Liver (tissue), 8 donors: ENCODE measurements at regions not wholly inside any gene's neighbourhood (a gene's known extent, or its start where the extent isn't known, plus 50 kb on each side); places are given as distances from the start of the nearest gene placed in this dataset.

ENCODE experiments used
- DNase-seq: peaks from one replicate; pipeline ENCODE4 v3.0.0-alpha.2; 2017; ENCODE audit warnings: low spot score
- H3K27ac ChIP-seq, 2 donors: one replicate each; pipeline ENCODE4 v1.7.0; 2013; ENCODE audit warnings: inconsistent platforms in 2 of 2, low read length in 2 of 2, control low read depth in 1 of 2, low read depth in 1 of 2, mild to moderate bottlenecking in 1 of 2
- H3K27me3 ChIP-seq, 4 donors: one replicate each; pipeline versions ENCODE4 v1.6.1 to v1.7.0; 2013; ENCODE audit warnings: low read length in 3 of 4, inconsistent platforms in 1 of 4, mild to moderate bottlenecking in 1 of 4, moderate library complexity in 1 of 4; ENCODE audit not compliant: control insufficient read depth in 4 of 4, insufficient read depth in 4 of 4
- H3K36me3 ChIP-seq, 4 donors: one replicate each; pipeline versions ENCODE4 v1.6.1 to v1.7.0; 2013; ENCODE audit warnings: low read length in 3 of 4, mild to moderate bottlenecking in 3 of 4, low read depth in 1 of 4, moderate library complexity in 1 of 4; ENCODE audit not compliant: control insufficient read depth in 4 of 4, insufficient read depth in 3 of 4
- H3K4me1 ChIP-seq, 4 donors: one replicate each; pipeline versions ENCODE4 v1.6.1 to v1.7.0; 2013; ENCODE audit warnings: low read length in 3 of 4, mild to moderate bottlenecking in 3 of 4, moderate library complexity in 1 of 4; ENCODE audit not compliant: control insufficient read depth in 4 of 4, insufficient read depth in 4 of 4
- H3K4me3 ChIP-seq, 3 donors: one replicate each; pipeline versions ENCODE4 v1.6.1 to v1.7.0; 2013; ENCODE audit warnings: low read length in 3 of 3, control low read depth in 1 of 3, low read depth in 1 of 3, mild to moderate bottlenecking in 1 of 3
- H3K9ac ChIP-seq, 2 donors: one replicate each; pipeline ENCODE4 v1.7.0; 2013; ENCODE audit warnings: low read length in 2 of 2, mild to moderate bottlenecking in 2 of 2, moderate library complexity in 2 of 2, control low read depth in 1 of 2, low read depth in 1 of 2
- H3K9me3 ChIP-seq, 4 donors: one replicate each; pipeline versions ENCODE4 v1.6.1 to v1.7.0; 2013; ENCODE audit warnings: low read length in 3 of 4; ENCODE audit not compliant: control insufficient read depth in 4 of 4
- EGR1 ChIP-seq, 2 donors: IDR thresholded peaks; 2 replicates each; pipeline ENCODE4 v1.6.1; 2016 to 2018; ENCODE audit warnings: antibody characterized with exemption in 2 of 2, low read depth in 2 of 2
- FOXA1 ChIP-seq: IDR thresholded peaks from 2 replicates; pipeline ENCODE4 v1.6.1; 2016; ENCODE audit warnings: antibody characterized with exemption
- FOXA2 ChIP-seq: IDR thresholded peaks from 2 replicates; pipeline ENCODE4 v1.6.1; 2016; ENCODE audit warnings: antibody characterized with exemption
- GABPA ChIP-seq, 2 donors: IDR thresholded peaks in 1 of 2; conservative IDR thresholded peaks in 1 of 2; 2 replicates each; pipeline ENCODE4 v1.6.1; 2016; ENCODE audit warnings: antibody characterized with exemption in 2 of 2, mild to moderate bottlenecking in 1 of 2, moderate library complexity in 1 of 2
- HNF4A ChIP-seq, 2 donors: conservative IDR thresholded peaks; 2 replicates each; pipeline ENCODE4 v1.6.1; 2016; ENCODE audit warnings: antibody characterized with exemption in 2 of 2, mild to moderate bottlenecking in 2 of 2
- HNF4G ChIP-seq: IDR thresholded peaks from 2 replicates; pipeline ENCODE4 v1.6.1; 2016; ENCODE audit warnings: antibody characterized with exemption
- JUND ChIP-seq, 2 donors: IDR thresholded peaks; 2 replicates each; pipeline ENCODE4 v1.6.1; 2016; ENCODE audit warnings: antibody characterized with exemption in 2 of 2
- NR2F2 ChIP-seq: IDR thresholded peaks from 2 replicates; pipeline ENCODE4 v1.6.1; 2016; ENCODE audit warnings: antibody characterized with exemption
- RAD21 ChIP-seq, 2 donors: IDR thresholded peaks; 2 replicates each; pipeline ENCODE4 v1.6.1; 2016; ENCODE audit warnings: antibody characterized with exemption in 2 of 2, mild to moderate bottlenecking in 2 of 2
- RXRA ChIP-seq, 2 donors: IDR thresholded peaks; 2 replicates each; pipeline ENCODE4 v1.6.1; 2017 to 2018; ENCODE audit warnings: antibody characterized with exemption in 2 of 2, mild to moderate bottlenecking in 1 of 2
- SP1 ChIP-seq: IDR thresholded peaks from 2 replicates; pipeline ENCODE4 v1.6.1; 2018; ENCODE audit warnings: antibody characterized with exemption, mild to moderate bottlenecking
- TAF1 ChIP-seq: conservative IDR thresholded peaks from 2 replicates; pipeline ENCODE4 v1.6.1; 2016; ENCODE audit warnings: antibody characterized with exemption, mild to moderate bottlenecking
- YY1 ChIP-seq: IDR thresholded peaks from 2 replicates; pipeline ENCODE4 v1.6.1; 2016; ENCODE audit warnings: antibody characterized with exemption, mild to moderate bottlenecking
- WGBS: extraction: QIAGEN DNeasy Blood & Tissue Kit; methylation state at CpG from one replicate; pipeline ENCODE4 v1.1.7; 2013; 5-methylcytosine and 5-hydroxymethylcytosine counted together
- TF ChIP-seq, protein P1 (sequence below): IDR thresholded peaks from 2 replicates; pipeline ENCODE4 v1.6.1; 2016; ENCODE audit warnings: antibody characterized with exemption
- TF ChIP-seq, protein P2 (sequence below): IDR thresholded peaks from 2 replicates; pipeline ENCODE4 v1.6.1; 2016; ENCODE audit warnings: antibody characterized with exemption, mild to moderate bottlenecking
- TF ChIP-seq, protein P3 (sequence below): fragments of 150-350 bp; IDR thresholded peaks from 2 replicates; pipeline ENCODE4 v1.5.1; 2017; ENCODE audit warnings: improper control_type of control experiment, low read depth, low read length; ENCODE audit not compliant: missing input control
- TF ChIP-seq, protein P4 (sequence below): IDR thresholded peaks from 2 replicates; pipeline ENCODE4 v1.6.1; 2016; ENCODE audit warnings: antibody characterized with exemption
- TF ChIP-seq, protein P5 (sequence below): IDR thresholded peaks from 2 replicates; pipeline ENCODE4 v1.6.1; 2016; ENCODE audit warnings: antibody characterized with exemption
- donor health status: healthy.
- donor health status: healthy.
- donor health status: healthy.
- donor health status: healthy.
- donor health status: healthy.

DNA sequence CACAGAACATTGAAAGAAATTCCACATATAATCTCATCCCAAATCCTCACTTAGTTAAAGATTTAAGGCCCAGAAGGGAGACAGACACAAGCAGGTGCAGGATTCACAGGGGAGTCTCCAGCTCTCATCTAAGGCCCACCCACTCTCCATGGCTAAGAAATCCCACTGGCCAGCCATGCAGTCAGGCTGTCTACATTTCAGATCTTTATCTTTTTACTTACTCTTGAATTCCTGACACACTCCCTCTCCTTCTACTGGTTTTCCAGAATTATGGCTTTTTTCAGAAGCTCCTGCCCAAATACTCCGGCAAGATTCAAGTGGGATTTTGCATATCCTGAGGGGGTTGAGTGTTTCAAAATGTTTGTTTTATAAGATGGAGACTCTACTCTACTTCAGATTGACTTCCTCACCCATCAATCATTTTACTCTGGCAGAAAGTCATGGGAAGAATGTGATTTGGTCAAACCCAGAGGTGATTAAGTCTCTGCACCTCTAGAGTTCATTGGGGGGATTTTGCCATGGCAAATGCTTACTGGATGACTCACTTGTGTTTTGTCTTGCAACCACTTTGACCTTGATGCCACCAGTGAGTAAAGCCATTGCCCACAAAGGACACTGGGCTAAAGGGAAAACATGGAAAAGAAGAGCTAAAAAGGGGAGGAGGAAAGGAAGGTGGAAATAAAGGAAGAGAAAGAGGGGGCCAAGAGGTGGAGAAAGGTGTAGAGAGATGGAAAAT lies 688.8 kb upstream of the SALL1 start:
- Histone ChIP-seq H3K9ac (no peak overlapping the region), H3K27ac (no peak overlapping the region), H3K27me3 (no peaks in the 10 kb centered on the region), H3K36me3 (no peaks in the 10 kb centered on the region), H3K9me3 (peaks cover 0 to 2% (median 0%) of the 10 kb centered on the region in 4 donors), H3K4me3 (no peak overlapping the region), H3K4me1 (no peaks in the 10 kb centered on the region)
- no peak for DNase-seq
- TF ChIP-seq, protein P1, sequence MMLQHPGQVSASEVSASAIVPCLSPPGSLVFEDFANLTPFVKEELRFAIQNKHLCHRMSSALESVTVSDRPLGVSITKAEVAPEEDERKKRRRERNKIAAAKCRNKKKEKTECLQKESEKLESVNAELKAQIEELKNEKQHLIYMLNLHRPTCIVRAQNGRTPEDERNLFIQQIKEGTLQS: no peak
- TF ChIP-seq HNF4G: no peak
- no peak for TF ChIP-seq JUND (IDR thresholded peaks at IDR 0.05)
- TF ChIP-seq RAD21 (IDR thresholded peaks at IDR 0.05): no peak
- TF ChIP-seq EGR1 (IDR thresholded peaks at IDR 0.05; ENCODE audit: low read depth in 2 of 2): no peak
- TF ChIP-seq, protein P2, sequence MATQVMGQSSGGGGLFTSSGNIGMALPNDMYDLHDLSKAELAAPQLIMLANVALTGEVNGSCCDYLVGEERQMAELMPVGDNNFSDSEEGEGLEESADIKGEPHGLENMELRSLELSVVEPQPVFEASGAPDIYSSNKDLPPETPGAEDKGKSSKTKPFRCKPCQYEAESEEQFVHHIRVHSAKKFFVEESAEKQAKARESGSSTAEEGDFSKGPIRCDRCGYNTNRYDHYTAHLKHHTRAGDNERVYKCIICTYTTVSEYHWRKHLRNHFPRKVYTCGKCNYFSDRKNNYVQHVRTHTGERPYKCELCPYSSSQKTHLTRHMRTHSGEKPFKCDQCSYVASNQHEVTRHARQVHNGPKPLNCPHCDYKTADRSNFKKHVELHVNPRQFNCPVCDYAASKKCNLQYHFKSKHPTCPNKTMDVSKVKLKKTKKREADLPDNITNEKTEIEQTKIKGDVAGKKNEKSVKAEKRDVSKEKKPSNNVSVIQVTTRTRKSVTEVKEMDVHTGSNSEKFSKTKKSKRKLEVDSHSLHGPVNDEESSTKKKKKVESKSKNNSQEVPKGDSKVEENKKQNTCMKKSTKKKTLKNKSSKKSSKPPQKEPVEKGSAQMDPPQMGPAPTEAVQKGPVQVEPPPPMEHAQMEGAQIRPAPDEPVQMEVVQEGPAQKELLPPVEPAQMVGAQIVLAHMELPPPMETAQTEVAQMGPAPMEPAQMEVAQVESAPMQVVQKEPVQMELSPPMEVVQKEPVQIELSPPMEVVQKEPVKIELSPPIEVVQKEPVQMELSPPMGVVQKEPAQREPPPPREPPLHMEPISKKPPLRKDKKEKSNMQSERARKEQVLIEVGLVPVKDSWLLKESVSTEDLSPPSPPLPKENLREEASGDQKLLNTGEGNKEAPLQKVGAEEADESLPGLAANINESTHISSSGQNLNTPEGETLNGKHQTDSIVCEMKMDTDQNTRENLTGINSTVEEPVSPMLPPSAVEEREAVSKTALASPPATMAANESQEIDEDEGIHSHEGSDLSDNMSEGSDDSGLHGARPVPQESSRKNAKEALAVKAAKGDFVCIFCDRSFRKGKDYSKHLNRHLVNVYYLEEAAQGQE: no peak
- no peak for TF ChIP-seq GABPA (IDR thresholded peaks at IDR 0.05 in 1 of 2, conservative IDR thresholded peaks at IDR 0.05 in 1 of 2)
- TF ChIP-seq SP1: no peak
- no peak for TF ChIP-seq TAF1
- TF ChIP-seq FOXA2: no peak
- TF ChIP-seq, protein P3, sequence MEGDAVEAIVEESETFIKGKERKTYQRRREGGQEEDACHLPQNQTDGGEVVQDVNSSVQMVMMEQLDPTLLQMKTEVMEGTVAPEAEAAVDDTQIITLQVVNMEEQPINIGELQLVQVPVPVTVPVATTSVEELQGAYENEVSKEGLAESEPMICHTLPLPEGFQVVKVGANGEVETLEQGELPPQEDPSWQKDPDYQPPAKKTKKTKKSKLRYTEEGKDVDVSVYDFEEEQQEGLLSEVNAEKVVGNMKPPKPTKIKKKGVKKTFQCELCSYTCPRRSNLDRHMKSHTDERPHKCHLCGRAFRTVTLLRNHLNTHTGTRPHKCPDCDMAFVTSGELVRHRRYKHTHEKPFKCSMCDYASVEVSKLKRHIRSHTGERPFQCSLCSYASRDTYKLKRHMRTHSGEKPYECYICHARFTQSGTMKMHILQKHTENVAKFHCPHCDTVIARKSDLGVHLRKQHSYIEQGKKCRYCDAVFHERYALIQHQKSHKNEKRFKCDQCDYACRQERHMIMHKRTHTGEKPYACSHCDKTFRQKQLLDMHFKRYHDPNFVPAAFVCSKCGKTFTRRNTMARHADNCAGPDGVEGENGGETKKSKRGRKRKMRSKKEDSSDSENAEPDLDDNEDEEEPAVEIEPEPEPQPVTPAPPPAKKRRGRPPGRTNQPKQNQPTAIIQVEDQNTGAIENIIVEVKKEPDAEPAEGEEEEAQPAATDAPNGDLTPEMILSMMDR: no peak
- TF ChIP-seq NR2F2: no peak
- TF ChIP-seq RXRA (IDR thresholded peaks at IDR 0.05): no peak
- TF ChIP-seq FOXA1: no peak
- TF ChIP-seq YY1: no peak
- TF ChIP-seq HNF4A (conservative IDR thresholded peaks at IDR 0.05): no peak
- WGBS: 85% methylated on average over 1 of the region's 1 CpG

DNA sequence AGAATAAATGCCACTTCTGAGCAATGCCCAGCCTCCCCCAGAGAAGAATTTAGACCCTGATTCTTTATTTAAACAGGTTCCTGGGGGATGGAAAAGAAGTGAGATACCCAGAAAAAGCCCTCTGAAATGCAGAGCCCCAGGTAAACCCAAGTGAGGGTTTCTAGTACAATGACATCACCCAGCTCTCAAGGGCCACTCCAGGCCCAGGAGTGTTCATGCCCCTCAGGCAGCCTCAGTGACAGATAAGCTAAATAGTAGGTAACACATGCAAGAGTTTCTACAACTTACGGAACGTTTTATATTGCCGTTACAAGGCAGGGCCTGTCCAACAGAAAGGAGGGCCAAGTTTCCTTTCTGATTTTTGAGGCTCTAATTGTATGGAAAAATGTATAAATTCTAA lies 683.7 kb upstream of the SALL1 start:
- no peak overlapping the region for H3K27ac ChIP-seq
- H3K4me3 ChIP-seq: no peak overlapping the region
- H3K4me1 ChIP-seq: no peaks in the 10 kb centered on the region
- no peaks in the 10 kb centered on the region for H3K36me3 ChIP-seq
- H3K9ac ChIP-seq: no peak overlapping the region
- no peak for DNase-seq
- H3K9me3 ChIP-seq: peaks cover 0 to 2% (median 0%) of the 10 kb centered on the region in 4 donors
- WGBS: 93% methylated on average over 3 of the region's 3 CpGs
- H3K27me3 ChIP-seq: peaks cover 0 to 2% (median 0%) of the 10 kb centered on the region in 4 donors
- TF ChIP-seq TAF1 (no peak), NR2F2 (no peak), FOXA2 (no peak), RAD21 (IDR thresholded peaks at IDR 0.05) (no peak), EGR1 (IDR thresholded peaks at IDR 0.05; ENCODE audit: low read depth in 2 of 2) (no peak), YY1 (no peak), FOXA1 (no peak)
- TF ChIP-seq, protein P3: no peak
- TF ChIP-seq, protein P4, sequence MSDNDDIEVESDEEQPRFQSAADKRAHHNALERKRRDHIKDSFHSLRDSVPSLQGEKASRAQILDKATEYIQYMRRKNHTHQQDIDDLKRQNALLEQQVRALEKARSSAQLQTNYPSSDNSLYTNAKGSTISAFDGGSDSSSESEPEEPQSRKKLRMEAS: no peak
- TF ChIP-seq, protein P5, sequence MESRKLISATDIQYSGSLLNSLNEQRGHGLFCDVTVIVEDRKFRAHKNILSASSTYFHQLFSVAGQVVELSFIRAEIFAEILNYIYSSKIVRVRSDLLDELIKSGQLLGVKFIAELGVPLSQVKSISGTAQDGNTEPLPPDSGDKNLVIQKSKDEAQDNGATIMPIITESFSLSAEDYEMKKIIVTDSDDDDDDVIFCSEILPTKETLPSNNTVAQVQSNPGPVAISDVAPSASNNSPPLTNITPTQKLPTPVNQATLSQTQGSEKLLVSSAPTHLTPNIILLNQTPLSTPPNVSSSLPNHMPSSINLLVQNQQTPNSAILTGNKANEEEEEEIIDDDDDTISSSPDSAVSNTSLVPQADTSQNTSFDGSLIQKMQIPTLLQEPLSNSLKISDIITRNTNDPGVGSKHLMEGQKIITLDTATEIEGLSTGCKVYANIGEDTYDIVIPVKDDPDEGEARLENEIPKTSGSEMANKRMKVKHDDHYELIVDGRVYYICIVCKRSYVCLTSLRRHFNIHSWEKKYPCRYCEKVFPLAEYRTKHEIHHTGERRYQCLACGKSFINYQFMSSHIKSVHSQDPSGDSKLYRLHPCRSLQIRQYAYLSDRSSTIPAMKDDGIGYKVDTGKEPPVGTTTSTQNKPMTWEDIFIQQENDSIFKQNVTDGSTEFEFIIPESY: no peak
